Cardiac septum (tissue), 1 donor: ENCODE measurements at regions not wholly inside any gene's neighbourhood (a gene's known extent, or its start where the extent isn't known, plus 50 kb on each side); places are given as distances from the start of the nearest gene placed in this dataset.

Experiments
- DNase-seq: peaks from one replicate; pipeline ENCODE4 v3.0.0-alpha.2; 2020; ENCODE audit warnings: low spot score
- intact Hi-C: fragments of 100-400 bp; cut with DNase I; formaldehyde crosslinking; loops from one replicate; pipeline ENCODE4 v1.14.0; 2022
- donor health status: DM: no; HTN: no; CAD: no.

- intact Hi-C loops: no loop called here
- DNase-seq: no peak
These were observed 402.3 kb downstream of the DEPDC1B start for GRCh38 chr5:60297658-60298057.

- no peak for DNase-seq
- intact Hi-C loops: no loop called here
These were observed 401.9 kb upstream of the PDE4D start for GRCh38 chr5:60295423-60295822.

- intact Hi-C loops: no loop called here
- no peak for DNase-seq
These were observed 400.0 kb upstream of the PDE4D start for GRCh38 chr5:60293518-60293917.

- intact Hi-C loops: no loop called here
- no peak for DNase-seq
These were observed 393.7 kb upstream of the PDE4D start for GRCh38 chr5:60287174-60287771.

- DNase-seq: no peak
- intact Hi-C loops: no loop called here
These were observed 392.4 kb upstream of the PDE4D start for GRCh38 chr5:60285910-60286309.

- no peak for DNase-seq
- intact Hi-C loops: no loop called here
These were observed 387.4 kb upstream of the PDE4D start for GRCh38 chr5:60280943-60281342.

- no peak for DNase-seq
- intact Hi-C loops: loop anchor here (10.0 kb wide), 1 partner anchor 397 kb away; no protein-coding TSS in a partner anchor
These were observed 384.4 kb upstream of the PDE4D start for GRCh38 chr5:60277941-60278340.

- no peak for DNase-seq
- intact Hi-C loops: loop anchor here (10.0 kb wide), 1 partner anchor 400 kb away; no protein-coding TSS in a partner anchor
These were observed 381.2 kb upstream of the PDE4D start for GRCh38 chr5:60274747-60275146.

- no peak for DNase-seq
- intact Hi-C loops: loop anchor here (10.0 kb wide), 1 partner anchor 403 kb away; no protein-coding TSS in a partner anchor
These were observed 378.0 kb upstream of the PDE4D start for GRCh38 chr5:60271517-60271916.

- DNase-seq: no peak
- intact Hi-C loops: no loop called here
These were observed 374.4 kb upstream of the PDE4D start for GRCh38 chr5:60267907-60268306.

GRCh38 chr5:60263346-60263745, 369.8 kb upstream of the PDE4D start:
- intact Hi-C loops: no loop called here

GRCh38 chr5:60262576-60263295, 369.2 kb upstream of the PDE4D start:
- intact Hi-C loops: no loop called here
- no peak for DNase-seq

More at GRCh38 chr5:60263346-60263745, 369.8 kb upstream of the PDE4D start:
- no peak for DNase-seq

GRCh38 chr5:60261732-60262131, 368.2 kb upstream of the PDE4D start:
- no peak for DNase-seq
- intact Hi-C loops: no loop called here

- intact Hi-C loops: no loop called here
- DNase-seq: no peak
These were observed 367.1 kb upstream of the PDE4D start for GRCh38 chr5:60260658-60261057.

GRCh38 chr5:60259730-60260129, 366.2 kb upstream of the PDE4D start:
- no peak for DNase-seq
- intact Hi-C loops: no loop called here

GRCh38 chr5:60257596-60258271, 364.2 kb upstream of the PDE4D start:
- DNase-seq: no peak

GRCh38 chr5:60256546-60256945, 363.0 kb upstream of the PDE4D start:
- no peak for DNase-seq
- intact Hi-C loops: no loop called here

More at GRCh38 chr5:60257596-60258271, 364.2 kb upstream of the PDE4D start:
- intact Hi-C loops: no loop called here

GRCh38 chr5:60248901-60249300, 355.4 kb upstream of the PDE4D start:
- DNase-seq: no peak
- intact Hi-C loops: no loop called here

GRCh38 chr5:60243713-60244112, 350.2 kb upstream of the PDE4D start:
- DNase-seq: no peak
- intact Hi-C loops: no loop called here

- no peak for DNase-seq
- intact Hi-C loops: no loop called here
These were observed 338.7 kb upstream of the PDE4D start for GRCh38 chr5:60232036-60232795.
